SK-N-SH (cell line): ENCODE measurements at regions not wholly inside any gene's neighbourhood (a gene's known extent, or its start where the extent isn't known, plus 50 kb on each side); places are given as distances from the start of the nearest gene placed in this dataset.
A peak's percentile ranks its signal among the peaks of the same experiment; 100 is the strongest.

Experiments
- CTCF ChIP-seq: fragments of 200-600 bp; sonication (generic); IDR thresholded peaks from 2 replicates; pipeline ENCODE4 v1.6.1; 2017; ENCODE audit warnings: antibody characterized with exemption, mild to moderate bottlenecking, moderate library complexity
- ELF1 ChIP-seq: IDR thresholded peaks from 2 replicates; pipeline ENCODE4 v1.4.0; 2012
- EZH2phosphoT487 ChIP-seq: fragments of 200-600 bp; sonication (generic); IDR thresholded peaks from 2 replicates; pipeline ENCODE4 v1.6.1; 2017; ENCODE audit warnings: low read depth, mixed run types, mild to moderate bottlenecking, antibody characterized with exemption, moderate library complexity, borderline replicate concordance
- FOSL2 ChIP-seq: IDR thresholded peaks from 2 replicates; pipeline ENCODE4 v1.4.0; 2012; ENCODE audit warnings: low read depth, mild to moderate bottlenecking, moderate library complexity, borderline replicate concordance
- FOXM1 ChIP-seq: IDR thresholded peaks from 2 replicates; pipeline ENCODE4 v1.4.0; 2012; ENCODE audit warnings: low read depth, mild to moderate bottlenecking
- GABPA ChIP-seq: IDR thresholded peaks from 2 replicates; pipeline ENCODE4 v1.4.0; 2012; ENCODE audit warnings: low read depth, mild to moderate bottlenecking
- JUND ChIP-seq: IDR thresholded peaks from 2 replicates; pipeline ENCODE4 v1.4.0; 2012
- MAX ChIP-seq: IDR thresholded peaks from 2 replicates; pipeline ENCODE4 v1.4.0; 2012; ENCODE audit warnings: low read depth
- NFIC ChIP-seq: IDR thresholded peaks from 2 replicates; pipeline ENCODE4 v1.4.0; 2012; ENCODE audit warnings: borderline replicate concordance
- NRF1 ChIP-seq: IDR thresholded peaks from 2 replicates; pipeline ENCODE4 v1.6.1; 2012; ENCODE audit warnings: low read depth, mild to moderate bottlenecking, low read length
- POLR2AphosphoS5 ChIP-seq: IDR thresholded peaks from 2 replicates; pipeline ENCODE4 v1.6.1; 2012; ENCODE audit warnings: low read depth, low read length
- RAD21 ChIP-seq: IDR thresholded peaks from 2 replicates; pipeline ENCODE4 v1.6.1; 2012; ENCODE audit warnings: mild to moderate bottlenecking, low read length
- RCOR1 ChIP-seq: fragments of 150-350 bp; IDR thresholded peaks from 2 replicates; pipeline ENCODE4 v1.6.1; 2017; ENCODE audit warnings: antibody characterized with exemption, low read length
- REST ChIP-seq: IDR thresholded peaks from 2 replicates; pipeline ENCODE4 v1.6.1; 2012; ENCODE audit warnings: mild to moderate bottlenecking, low read depth, low read length, moderate library complexity
- RFX5 ChIP-seq: IDR thresholded peaks from 2 replicates; pipeline ENCODE4 v1.6.1; 2012; ENCODE audit warnings: mild to moderate bottlenecking, improper control_type of control experiment, low read length
- RXRA ChIP-seq: IDR thresholded peaks from 2 replicates; pipeline ENCODE4 v1.4.0; 2012; ENCODE audit warnings: low read depth, mild to moderate bottlenecking, borderline replicate concordance
- SIN3A ChIP-seq: IDR thresholded peaks from 2 replicates; pipeline ENCODE4 v1.6.1; 2012; ENCODE audit warnings: low read depth, mild to moderate bottlenecking, low read length, moderate library complexity, borderline replicate concordance
- TAF1 ChIP-seq: IDR thresholded peaks from 2 replicates; pipeline ENCODE4 v1.6.1; 2012; ENCODE audit warnings: low read depth, mild to moderate bottlenecking, low read length, moderate library complexity, borderline replicate concordance
- TCF12 ChIP-seq: IDR thresholded peaks from 2 replicates; pipeline ENCODE4 v1.4.0; 2012
- TEAD4 ChIP-seq: IDR thresholded peaks from 2 replicates; pipeline ENCODE4 v1.4.0; 2012; ENCODE audit warnings: mild to moderate bottlenecking, borderline replicate concordance; ENCODE audit not compliant: insufficient read depth
- USF1 ChIP-seq: IDR thresholded peaks from 2 replicates; pipeline ENCODE4 v1.4.0; 2012; ENCODE audit warnings: low read depth, borderline replicate concordance
- YY1 ChIP-seq: IDR thresholded peaks from 2 replicates; pipeline ENCODE4 v1.4.0; 2012; ENCODE audit warnings: low read depth, mild to moderate bottlenecking

- TF ChIP-seq ELF1 (no peak), CTCF (no peak), USF1 (no peak), TAF1 (no peak), GABPA (no peak), NRF1 (no peak), TCF12 (peak; percentile 68), REST (no peak), NFIC (peak; percentile 77), MAX (no peak), TEAD4 (peak; percentile 69; the same call in 1 of the 2 replicates), YY1 (no peak), RFX5 (no peak), RAD21 (no peak), RCOR1 (0 out of 2 replicates have a peak, but pooled peaks have one; percentile 22), FOXM1 (peak; percentile 55; the same call in 1 of the 2 replicates), RXRA (no peak), SIN3A (no peak), FOSL2 (peak; percentile 44; the same call in 1 of the 2 replicates), JUND (peak; percentile 62), POLR2AphosphoS5 (peak; percentile 48; the same call in 1 of the 2 replicates), EZH2phosphoT487 (no peak)
Measured at GRCh38 chr13:84994582-84994981, 804.6 kb downstream of the SLITRK6 start (continued).
